Glutamatergic neuron (in vitro differentiated cells): ENCODE measurements at regions not wholly inside any gene's neighbourhood (a gene's known extent, or its start where the extent isn't known, plus 50 kb on each side); places are given as distances from the start of the nearest gene placed in this dataset.
A peak's percentile ranks its signal among the peaks of the same experiment; 100 is the strongest.

ENCODE experiments used
- DNase-seq: peaks from one replicate; pipeline ENCODE4 v3.0.0; 2022
- H3K27ac Mint-ChIP-seq: one replicate; pipeline ENCODE4 v1.8.0; 2020; ENCODE audit warnings: mild to moderate bottlenecking, mixed read lengths, inconsistent platforms; ENCODE audit not compliant: unreplicated experiment
- H3K27me3 Mint-ChIP-seq: one replicate; pipeline ENCODE4 v1.8.0; 2020; ENCODE audit warnings: mild to moderate bottlenecking, moderate library complexity, mixed read lengths, inconsistent platforms; ENCODE audit not compliant: unreplicated experiment
- H3K36me3 Mint-ChIP-seq: one replicate; pipeline ENCODE4 v1.8.0; 2020; ENCODE audit warnings: mild to moderate bottlenecking, mixed read lengths, inconsistent platforms; ENCODE audit not compliant: unreplicated experiment
- H3K4me1 Mint-ChIP-seq: one replicate; pipeline ENCODE4 v1.8.0; 2020; ENCODE audit warnings: mild to moderate bottlenecking, low read depth, mixed read lengths, inconsistent platforms; ENCODE audit not compliant: unreplicated experiment
- H3K4me3 Mint-ChIP-seq: one replicate; pipeline ENCODE4 v1.8.0; 2020; ENCODE audit warnings: mild to moderate bottlenecking, mixed read lengths, inconsistent platforms; ENCODE audit not compliant: unreplicated experiment
- H3K9me3 Mint-ChIP-seq: one replicate; pipeline ENCODE4 v1.8.0; 2020; ENCODE audit warnings: mild to moderate bottlenecking, moderate library complexity, mixed read lengths, inconsistent platforms; ENCODE audit not compliant: unreplicated experiment
- CTCF ChIP-seq: fragments of 200-600 bp; sonication (generic); IDR thresholded peaks from one replicate; pipeline ENCODE4 v1.5.0; 2021; ENCODE audit not compliant: partially characterized antibody, unreplicated experiment

DNA sequence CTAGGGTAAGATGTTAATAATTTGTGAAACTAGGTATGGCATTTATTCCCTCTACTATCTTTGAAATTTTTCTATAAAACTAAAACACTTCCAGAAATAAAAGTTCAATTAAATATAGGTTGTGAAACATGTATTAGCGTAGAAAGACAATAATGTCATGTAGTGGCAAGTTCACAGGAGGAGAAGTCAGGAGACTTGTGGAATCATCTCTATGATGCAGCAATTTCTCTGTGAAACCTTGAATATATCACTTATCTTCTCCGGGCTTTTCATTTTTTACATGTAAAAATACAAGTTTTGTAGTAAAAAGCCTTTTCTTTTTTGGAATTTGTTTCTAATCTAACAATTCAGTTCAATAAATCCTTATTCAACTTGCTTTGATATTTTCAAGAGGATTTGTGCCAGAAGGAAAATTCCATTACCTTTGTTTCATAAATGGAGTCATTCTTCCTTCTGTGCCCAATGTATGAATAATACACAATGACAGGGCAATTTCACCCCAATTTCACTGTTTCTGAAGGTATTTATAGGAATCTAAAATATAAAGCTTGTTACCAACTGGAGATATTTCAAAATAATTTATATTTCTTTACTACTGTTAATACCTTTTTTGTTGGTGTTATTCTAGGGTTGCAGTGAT lies 758.3 kb downstream of the FAM181B start:
- no peak overlapping the region for H3K4me3 Mint-ChIP-seq
- no peak for DNase-seq
- H3K4me1 Mint-ChIP-seq: peaks cover 5% of the 10 kb centered on the region
- no peak for TF ChIP-seq CTCF
- H3K36me3 Mint-ChIP-seq: peaks cover 19% of the 10 kb centered on the region
- peaks cover 2% of the 10 kb centered on the region for H3K9me3 Mint-ChIP-seq
- H3K27me3 Mint-ChIP-seq: no peaks in the 10 kb centered on the region
- H3K27ac Mint-ChIP-seq: no peak overlapping the region

- TF ChIP-seq CTCF: no peak
- no peaks in the 10 kb centered on the region for H3K27me3 Mint-ChIP-seq
Observed at GRCh38 chr11:81970886-81971285, 762.8 kb downstream of the FAM181B start.

DNA sequence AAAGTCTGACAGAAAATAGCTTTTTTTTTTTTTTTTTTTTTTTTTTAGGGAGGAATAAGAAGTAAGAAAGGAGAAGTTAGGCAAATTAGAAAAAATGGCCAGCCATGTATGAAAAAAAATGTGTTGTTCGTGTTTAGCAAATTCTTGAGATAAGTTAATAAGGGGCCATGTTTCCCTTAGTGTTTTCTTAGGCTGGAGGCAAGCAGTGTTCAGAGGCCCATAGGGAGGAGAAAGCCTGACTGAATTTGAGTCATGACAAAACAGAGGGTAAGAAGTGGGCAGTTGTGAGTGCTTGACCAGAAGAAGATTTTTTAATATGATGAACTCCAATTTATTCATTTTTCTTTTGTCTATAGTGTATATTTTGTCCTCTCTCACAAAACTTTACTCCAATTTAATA lies 766.4 kb downstream of the FAM181B start:
- Mint-ChIP-seq H3K27ac (no peak overlapping the region), H3K4me1 (peaks cover 5% of the 10 kb centered on the region), H3K4me3 (no peak overlapping the region), H3K36me3 (no peaks in the 10 kb centered on the region), H3K27me3 (no peaks in the 10 kb centered on the region), H3K9me3 (no peaks in the 10 kb centered on the region)
- no peak for DNase-seq
- no peak for TF ChIP-seq CTCF

More at GRCh38 chr11:81970886-81971285, 762.8 kb downstream of the FAM181B start:
- H3K36me3 Mint-ChIP-seq: no peaks in the 10 kb centered on the region
- no peak for DNase-seq
- no peaks in the 10 kb centered on the region for H3K9me3 Mint-ChIP-seq
- H3K27ac Mint-ChIP-seq: no peak overlapping the region
- no peak overlapping the region for H3K4me3 Mint-ChIP-seq
- H3K4me1 Mint-ChIP-seq: peaks cover 5% of the 10 kb centered on the region

- peaks cover 5% of the 10 kb centered on the region for H3K4me1 Mint-ChIP-seq
- H3K4me3 Mint-ChIP-seq: no peak overlapping the region
- H3K27ac Mint-ChIP-seq: no peak overlapping the region
- H3K36me3 Mint-ChIP-seq: no peaks in the 10 kb centered on the region
- TF ChIP-seq CTCF: no peak
- no peaks in the 10 kb centered on the region for H3K27me3 Mint-ChIP-seq
- no peaks in the 10 kb centered on the region for H3K9me3 Mint-ChIP-seq
- DNase-seq: no peak
Observed at GRCh38 chr11:81966340-81966739, 767.3 kb downstream of the FAM181B start.

DNA sequence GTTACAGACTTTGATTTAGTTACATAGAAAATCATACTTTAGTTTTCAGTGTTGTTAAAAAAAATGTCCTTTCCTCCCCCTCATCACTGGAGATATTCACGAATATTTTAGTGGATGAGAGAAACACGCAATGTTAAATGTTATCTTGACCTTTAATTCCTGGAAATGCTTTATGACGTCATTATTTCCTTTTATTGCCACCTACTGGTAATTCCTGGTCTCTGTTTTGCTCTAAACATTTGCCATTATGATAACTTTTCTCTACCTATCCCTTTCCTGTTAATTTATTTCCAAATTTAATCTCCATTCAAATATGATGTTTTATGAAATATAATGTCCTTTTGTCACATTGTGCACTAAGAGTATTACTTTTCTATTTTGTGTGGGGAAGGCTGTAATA lies 770.6 kb downstream of the FAM181B start:
- no peak overlapping the region for H3K27ac Mint-ChIP-seq
- H3K4me3 Mint-ChIP-seq: no peak overlapping the region
- DNase-seq: no peak
- TF ChIP-seq CTCF: peak; percentile 43
- no peaks in the 10 kb centered on the region for H3K36me3 Mint-ChIP-seq
- peaks cover 1% of the 10 kb centered on the region for H3K9me3 Mint-ChIP-seq
- H3K4me1 Mint-ChIP-seq: peaks cover 9% of the 10 kb centered on the region
- no peaks in the 10 kb centered on the region for H3K27me3 Mint-ChIP-seq
